GM12878 (cell line): ENCODE measurements at regions not wholly inside any gene's neighbourhood (a gene's known extent, or its start where the extent isn't known, plus 50 kb on each side); places are given as distances from the start of the nearest gene placed in this dataset.

Experiments used
- ATAC-seq: fragments of 200-7000 bp; cut with Tn5 transposase; 3 replicates; pipeline ENCODE4 v1.9.1; 2020; ENCODE audit warnings: mild to moderate bottlenecking, moderate library complexity
- BruUV-seq: library from RNA; stranded (reverse); fragments of 400-500 nt; replicated peaks from 2 replicates; lab custom pipeline; 2021; lab: Mats Ljungman, UMichigan
- CTCF ChIA-PET: fragments of 300-600 bp; sonication (Branson Sonifier 250); formaldehyde crosslinking; extraction: SDS; loops from one replicate; lab custom pipeline; 2021; ENCODE audit warnings: inconsistent platforms; lab: Yijun Ruan, JAX
- POLR2A ChIA-PET: fragments of 350-600 bp; formaldehyde crosslinking; extraction: SDS; loops from one replicate; lab custom pipeline; 2021; ENCODE audit warnings: inconsistent platforms; lab: Charles Lee
- RAD21 ChIA-PET: fragments of 300-600 bp; sonication (Branson Sonifier 250); formaldehyde crosslinking; loops from one replicate; lab custom pipeline; 2023; ENCODE audit warnings: antibody characterized with exemption; ENCODE audit not compliant: unreplicated experiment; lab: Charles Lee
- SMC1A ChIA-PET: fragments of 300-600 bp; sonication (Branson Sonifier 250); formaldehyde crosslinking; loops from one replicate; lab custom pipeline; 2023; ENCODE audit not compliant: unreplicated experiment, uncharacterized antibody; lab: Charles Lee
- DNase-seq: peaks from one replicate; pipeline ENCODE4 v3.0.0-alpha.2; 2011; ENCODE audit warnings: low read depth, low spot score
- FAIRE-seq: peaks from 3 replicates; lab custom pipeline; 2011; peaks lifted over from hg19 to GRCh38; lab: Jason Lieb, UNC
- H2AFZ ChIP-seq: 2 replicates; pipeline ENCODE4 v1.6.0; 2011; ENCODE audit warnings: low read depth, low read length, control low read depth; ENCODE audit not compliant: control insufficient read depth
- H3K27ac ChIP-seq: 2 replicates; pipeline ENCODE4 v1.5.1; 2011; ENCODE audit warnings: control low read depth; ENCODE audit not compliant: control insufficient read depth, insufficient read depth
- H3K27me3 ChIP-seq, 2 experiments: replicated peaks in 1 of 2; 2 replicates each; pipeline versions ENCODE4 v1.6.0 to v1.6.1; 2011; ENCODE audit warnings: low read length in 1 of 2; ENCODE audit not compliant: control insufficient read depth in 2 of 2, insufficient read depth in 2 of 2
- H3K36me3 ChIP-seq, 2 experiments: 2 replicates each; pipeline ENCODE4 v1.5.1; 2011; ENCODE audit warnings: low read length in 1 of 2; ENCODE audit not compliant: control insufficient read depth in 2 of 2, insufficient read depth in 2 of 2
- H3K4me1 ChIP-seq: 2 replicates; pipeline ENCODE4 v1.6.1; 2011; ENCODE audit warnings: mild to moderate bottlenecking, low read length, moderate library complexity, mixed read lengths; ENCODE audit not compliant: control insufficient read depth, insufficient read depth
- H3K4me2 ChIP-seq: 2 replicates; pipeline ENCODE4 v1.6.0; 2011; ENCODE audit warnings: control low read depth; ENCODE audit not compliant: control insufficient read depth, insufficient read depth
- H3K4me3 ChIP-seq: fragments of 200-600 bp; sonication (generic); 2 replicates; pipeline ENCODE4 v1.5.1; 2016
- H3K79me2 ChIP-seq: 2 replicates; pipeline ENCODE4 v1.6.0; 2011; ENCODE audit warnings: low read length; ENCODE audit not compliant: control insufficient read depth, insufficient read depth
- H3K9ac ChIP-seq: 2 replicates; pipeline ENCODE4 v1.8.0; 2011; ENCODE audit warnings: low read length, control low read depth, mixed read lengths; ENCODE audit not compliant: control insufficient read depth, insufficient read depth
- H3K9me3 ChIP-seq: replicated peaks from 3 replicates; pipeline ENCODE4 v1.5.1; 2011; ENCODE audit warnings: mild to moderate bottlenecking, low read length; ENCODE audit not compliant: control insufficient read depth, insufficient read depth
- H4K20me1 ChIP-seq: 2 replicates; pipeline ENCODE4 v1.6.0; 2011; ENCODE audit not compliant: control insufficient read depth, insufficient read depth
- BRCA1 ChIP-seq: IDR thresholded peaks from 2 replicates; pipeline ENCODE4 v1.6.1; 2011; ENCODE audit warnings: low read depth, low read length, improper control_type of control experiment
- CREB1 ChIP-seq: IDR thresholded peaks from 2 replicates; pipeline ENCODE4 v1.6.1; 2012; ENCODE audit warnings: low read depth, mild to moderate bottlenecking, inconsistent platforms
- IKZF2 ChIP-seq, 2 experiments: fragments of 450-650 bp; IDR thresholded peaks; 2 replicates each; pipeline ENCODE4 v1.6.1; 2017; ENCODE audit warnings: mild to moderate bottlenecking in 2 of 2, moderate library complexity in 2 of 2
- KAT2A ChIP-seq: conservative IDR thresholded peaks from 2 replicates; pipeline ENCODE4 v1.6.1; 2011; ENCODE audit warnings: low read depth, low read length; ENCODE audit not compliant: control insufficient read depth
- MAX ChIP-seq: IDR thresholded peaks from 2 replicates; pipeline ENCODE4 v1.6.1; 2012; ENCODE audit warnings: low read depth, low read length, improper control_type of control experiment
- MEF2B ChIP-seq: fragments of 450-650 bp; IDR thresholded peaks from 2 replicates; pipeline ENCODE4 v1.6.1; 2018; ENCODE audit warnings: mild to moderate bottlenecking, moderate library complexity; ENCODE audit not compliant: partially characterized antibody, poor library complexity, severe bottlenecking
- MLLT1 ChIP-seq: fragments of 450-650 bp; IDR thresholded peaks from 2 replicates; pipeline ENCODE4 v1.6.1; 2016; ENCODE audit warnings: mild to moderate bottlenecking
- MYB ChIP-seq: fragments of 150-350 bp; IDR thresholded peaks from 2 replicates; pipeline ENCODE4 v1.6.1; 2014; ENCODE audit warnings: mild to moderate bottlenecking, low read depth, low read length, borderline replicate concordance
- NRF1 ChIP-seq: conservative IDR thresholded peaks from 2 replicates; pipeline ENCODE4 v1.6.1; 2011; ENCODE audit warnings: mild to moderate bottlenecking, low read depth, low read length, improper control_type of control experiment
- POLR2A ChIP-seq: IDR thresholded peaks from 2 replicates; pipeline ENCODE4 v1.6.1; 2011; ENCODE audit warnings: low read depth, mild to moderate bottlenecking, low read length
- RAD21 ChIP-seq: IDR thresholded peaks from 2 replicates; pipeline ENCODE4 v1.6.1; 2011; ENCODE audit warnings: mild to moderate bottlenecking, low read depth, low read length, moderate library complexity; ENCODE audit not compliant: insufficient read depth
- SREBF1 ChIP-seq: IDR thresholded peaks from 2 replicates; pipeline ENCODE4 v1.6.1; 2012; ENCODE audit warnings: mild to moderate bottlenecking, low read length
- STAT3 ChIP-seq: IDR thresholded peaks from 2 replicates; pipeline ENCODE4 v1.6.1; 2011; ENCODE audit warnings: low read depth, low read length, improper control_type of control experiment
- SUPT20H ChIP-seq: IDR thresholded peaks from 2 replicates; pipeline ENCODE4 v1.6.1; 2011; ENCODE audit warnings: low read depth, mild to moderate bottlenecking, low read length, moderate library complexity, borderline replicate concordance; ENCODE audit not compliant: control insufficient read depth
- YY1 ChIP-seq: IDR thresholded peaks from 2 replicates; pipeline ENCODE4 v1.6.1; 2011; ENCODE audit warnings: low read depth, mild to moderate bottlenecking, low read length
- ZBTB4 ChIP-seq: fragments of 450-650 bp; formaldehyde crosslinking; IDR thresholded peaks from 2 replicates; pipeline ENCODE4 v1.4.0; 2022; ENCODE audit warnings: mild to moderate bottlenecking, moderate library complexity
- ZNF207 ChIP-seq: fragments of 450-650 bp; IDR thresholded peaks from 2 replicates; pipeline ENCODE4 v1.6.1; 2014; ENCODE audit warnings: antibody characterized with exemption, mild to moderate bottlenecking, borderline replicate concordance
- ZNF274 ChIP-seq: IDR thresholded peaks from one replicate; pipeline ENCODE4 v1.8.0; 2011; ENCODE audit not compliant: insufficient read length, insufficient read depth
- ZNF384 ChIP-seq: IDR thresholded peaks from 2 replicates; pipeline ENCODE4 v1.6.1; 2012; ENCODE audit warnings: low read depth, mild to moderate bottlenecking, low read length, improper control_type of control experiment, borderline replicate concordance
- ZNF622 ChIP-seq: fragments of 450-650 bp; IDR thresholded peaks from 2 replicates; pipeline ENCODE4 v1.6.1; 2017; ENCODE audit warnings: mild to moderate bottlenecking, inconsistent platforms
- ZZZ3 ChIP-seq: IDR thresholded peaks from 2 replicates; pipeline ENCODE4 v1.6.1; 2011; ENCODE audit warnings: low read depth; ENCODE audit not compliant: control insufficient read depth, insufficient read length
- WGBS: methylation state at CpG from one replicate; pipeline ENCODE4 v1.1.6; 2016; ENCODE audit warnings: low lambda C conversion rate; ENCODE audit not compliant: insufficient replicate concordance, insufficient coverage; ENCODE audit errors: missing lambda C conversion rate; 5-methylcytosine and 5-hydroxymethylcytosine counted together
- in situ Hi-C: fragments of 300-500 bp; cut with MboI; formaldehyde crosslinking; loops from 9 replicates; pipeline ENCODE4 v1.14.3; 2018; ENCODE audit warnings: mixed read lengths
- intact Hi-C: fragments of 100-400 bp; cut with micrococcal nuclease; formaldehyde crosslinking; loops from one replicate; pipeline ENCODE4 v1.14.2; 2022; ENCODE audit not compliant: unreplicated experiment

- no peak for TF ChIP-seq YY1
- TF ChIP-seq KAT2A: no peak
- TF ChIP-seq POLR2A: no peak
- TF ChIP-seq BRCA1: no peak
- TF ChIP-seq ZNF207: no peak
- TF ChIP-seq ZNF384: no peak
- TF ChIP-seq STAT3: no peak
- TF ChIP-seq MEF2B: no peak
- TF ChIP-seq ZBTB4 (CRISPR knock-in tag): no peak
These were observed 690.4 kb upstream of the CHORDC1 start (continued) for GRCh38 chr11:90913131-90913668.

GRCh38 chr11:90912631-90913030 lies 689.8 kb upstream of the CHORDC1 start:
- ChIA-PET CTCF (no interaction called here), POLR2A (no interaction called here), SMC1A (no interaction called here), RAD21 (no interaction called here)
- no peak overlapping the region for H3K9ac ChIP-seq
- ATAC-seq: no peak
- H3K4me1 ChIP-seq: no peaks in the 10 kb centered on the region
- H3K4me2 ChIP-seq: no peak overlapping the region
- in situ Hi-C loops (no loop called here), intact Hi-C loops (no loop called here)
- no peaks in the 10 kb centered on the region; a peak in 1 of 4 replicates for H3K27me3 ChIP-seq
- H4K20me1 ChIP-seq: no peaks in the 10 kb centered on the region
- H3K27ac ChIP-seq: no peak overlapping the region
- no TSS peak for BruUV-seq
- no peak for FAIRE-seq
- no peaks in the 10 kb centered on the region for H3K79me2 ChIP-seq
- no peak for DNase-seq
- WGBS: 47% methylated on average over 5 of the region's 5 CpGs
- H3K4me3 ChIP-seq: no peak overlapping the region
- no peaks in the 10 kb centered on the region for H3K9me3 ChIP-seq
- H3K36me3 ChIP-seq: no peaks in the 10 kb centered on the region
- no peak overlapping the region for H2AFZ ChIP-seq
- TF ChIP-seq MLLT1: no peak
- no peak for TF ChIP-seq ZNF622
- no peak for TF ChIP-seq MAX
- TF ChIP-seq MEF2B: no peak
- TF ChIP-seq ZNF207: no peak
- TF ChIP-seq IKZF2 (IDR thresholded peaks at IDR 0.05): no peak
- no peak for TF ChIP-seq NRF1
- TF ChIP-seq MYB: no peak
- TF ChIP-seq SREBF1: no peak
- no peak for TF ChIP-seq ZZZ3
- no peak for TF ChIP-seq SUPT20H
- TF ChIP-seq RAD21: no peak
- no peak for TF ChIP-seq CREB1
- no peak for TF ChIP-seq ZNF384
- TF ChIP-seq ZNF274: no peak
